Fibroblast of skin of left biceps (primary cell): ENCODE measurements at regions not wholly inside any gene's neighbourhood (a gene's known extent, or its start where the extent isn't known, plus 50 kb on each side); places are given as distances from the start of the nearest gene placed in this dataset.
"Not testable (repeated sequence)": the region's sequence is repeated elsewhere in the genome, so short reads cannot be mapped to it uniquely, and the experiment has no call there.

Experiments used
- DNase-seq, 2 experiments: peaks; one replicate each; pipeline ENCODE4 v3.0.0-alpha.2; 2013; ENCODE audit warnings: low read depth in 2 of 2

- no peak for DNase-seq
Measured at GRCh38 chr9:79490657-79491248, 81.0 kb upstream of the TLE4 start.

- DNase-seq = no peak
Measured at GRCh38 chr9:79492092-79493009, 79.4 kb upstream of the TLE4 start.

- not testable (repeated sequence) for DNase-seq
Measured at GRCh38 chr9:79500196-79500864, 71.4 kb upstream of the TLE4 start.

GRCh38 chr9:79501546-79501945, 70.2 kb upstream of the TLE4 start:
- no peak for DNase-seq

GRCh38 chr9:79507801-79508200, 64.0 kb upstream of the TLE4 start:
- no peak for DNase-seq

GRCh38 chr9:79512251-79512650, 59.5 kb upstream of the TLE4 start:
- DNase-seq = no peak
